ENCODE measurements at regions not wholly inside any gene's neighbourhood (a gene's known extent, or its start where the extent isn't known, plus 50 kb on each side); places are given as distances from the start of the nearest gene placed in this dataset.

DNA sequence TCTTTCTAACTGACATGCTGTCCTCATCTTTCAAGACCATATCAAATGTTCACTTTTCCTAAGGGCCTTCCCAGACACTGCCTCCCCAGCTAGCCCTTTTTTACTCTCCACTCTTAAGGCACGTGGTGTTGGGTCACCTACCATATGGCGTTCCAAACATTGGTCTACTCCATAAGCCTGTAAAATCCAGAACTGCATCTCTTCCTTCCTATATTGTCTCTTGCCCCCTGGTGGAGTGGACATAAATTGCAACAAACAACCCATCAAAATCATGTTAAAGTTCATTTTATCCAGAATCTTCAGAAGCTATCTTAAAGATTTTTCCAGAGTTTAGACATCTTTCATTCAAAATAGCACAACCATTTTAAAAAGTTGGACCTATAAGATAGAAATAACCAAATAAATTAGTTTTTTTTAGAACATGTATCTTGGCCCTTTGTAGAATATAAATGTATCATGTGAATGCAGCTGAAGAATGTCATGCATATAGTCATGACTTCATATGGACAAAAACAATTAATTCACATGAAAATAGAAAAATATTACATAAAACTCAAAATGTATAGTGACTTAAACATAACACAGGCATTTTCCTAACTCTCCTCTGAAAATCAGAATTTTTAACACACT lies 180.6 kb upstream of the CHRM2 start:
- peaks cover 3% of the 10 kb centered on the region for H3K27me3 Mint-ChIP-seq (ENCODE audit: low read depth, poor library complexity)
- DNase-seq, result peak; percentile 13
- no peaks in the 10 kb centered on the region for H3K36me3 Mint-ChIP-seq (ENCODE audit: low read depth)
- TF ChIP-seq, protein P1, sequence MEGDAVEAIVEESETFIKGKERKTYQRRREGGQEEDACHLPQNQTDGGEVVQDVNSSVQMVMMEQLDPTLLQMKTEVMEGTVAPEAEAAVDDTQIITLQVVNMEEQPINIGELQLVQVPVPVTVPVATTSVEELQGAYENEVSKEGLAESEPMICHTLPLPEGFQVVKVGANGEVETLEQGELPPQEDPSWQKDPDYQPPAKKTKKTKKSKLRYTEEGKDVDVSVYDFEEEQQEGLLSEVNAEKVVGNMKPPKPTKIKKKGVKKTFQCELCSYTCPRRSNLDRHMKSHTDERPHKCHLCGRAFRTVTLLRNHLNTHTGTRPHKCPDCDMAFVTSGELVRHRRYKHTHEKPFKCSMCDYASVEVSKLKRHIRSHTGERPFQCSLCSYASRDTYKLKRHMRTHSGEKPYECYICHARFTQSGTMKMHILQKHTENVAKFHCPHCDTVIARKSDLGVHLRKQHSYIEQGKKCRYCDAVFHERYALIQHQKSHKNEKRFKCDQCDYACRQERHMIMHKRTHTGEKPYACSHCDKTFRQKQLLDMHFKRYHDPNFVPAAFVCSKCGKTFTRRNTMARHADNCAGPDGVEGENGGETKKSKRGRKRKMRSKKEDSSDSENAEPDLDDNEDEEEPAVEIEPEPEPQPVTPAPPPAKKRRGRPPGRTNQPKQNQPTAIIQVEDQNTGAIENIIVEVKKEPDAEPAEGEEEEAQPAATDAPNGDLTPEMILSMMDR (IDR thresholded peaks at IDR 0.05), result peak; percentile 54
- H3K4me1 Mint-ChIP-seq, result peaks cover 10% of the 10 kb centered on the region
- no peak overlapping the region for H3K4me3 Mint-ChIP-seq
- H3K9me3 Mint-ChIP-seq, result no peaks in the 10 kb centered on the region
- no peak overlapping the region for H3K27ac Mint-ChIP-seq

DNA sequence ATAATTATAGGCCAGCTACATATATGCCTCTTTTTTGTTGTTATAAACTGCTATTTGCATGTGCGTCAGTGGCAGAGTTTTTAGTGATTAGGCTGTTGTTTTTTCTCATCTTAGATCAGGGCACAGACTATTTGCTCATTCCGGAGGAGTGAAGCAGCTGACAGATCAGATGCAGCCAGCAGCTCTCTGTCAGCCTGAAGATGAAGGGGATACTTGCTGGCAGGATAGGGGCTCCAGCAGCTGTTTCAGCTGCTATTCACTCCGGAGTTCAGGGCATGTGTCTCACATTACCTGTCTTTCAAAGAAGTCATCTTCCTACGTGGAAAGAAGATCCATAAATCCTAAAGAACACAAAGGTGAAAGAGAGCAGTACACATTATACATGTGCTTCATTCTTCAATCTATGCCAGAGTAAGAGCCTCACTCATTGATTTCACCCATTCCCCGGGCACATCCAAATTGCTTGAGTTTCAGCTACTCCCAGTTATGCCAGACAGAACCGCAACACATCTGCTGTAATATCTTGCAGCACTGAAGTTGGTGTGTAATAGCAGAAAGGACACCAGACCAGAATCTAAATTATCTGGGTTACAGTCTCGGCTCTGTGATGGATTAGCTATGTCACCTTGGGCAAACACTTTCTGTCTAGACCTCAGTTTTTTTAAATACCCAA lies 182.8 kb upstream of the CHRM2 start:
- Mint-ChIP-seq H3K27me3 (ENCODE audit: low read depth, poor library complexity) (peaks cover 3% of the 10 kb centered on the region), H3K9me3 (no peaks in the 10 kb centered on the region), H3K36me3 (ENCODE audit: low read depth) (no peaks in the 10 kb centered on the region), H3K27ac (peak overlapping the region; percentile 30), H3K4me1 (peaks cover 10% of the 10 kb centered on the region), H3K4me3 (no peak overlapping the region)
- TF ChIP-seq, protein P1 (IDR thresholded peaks at IDR 0.05), result no peak
- DNase-seq, result peak; percentile 11

DNA sequence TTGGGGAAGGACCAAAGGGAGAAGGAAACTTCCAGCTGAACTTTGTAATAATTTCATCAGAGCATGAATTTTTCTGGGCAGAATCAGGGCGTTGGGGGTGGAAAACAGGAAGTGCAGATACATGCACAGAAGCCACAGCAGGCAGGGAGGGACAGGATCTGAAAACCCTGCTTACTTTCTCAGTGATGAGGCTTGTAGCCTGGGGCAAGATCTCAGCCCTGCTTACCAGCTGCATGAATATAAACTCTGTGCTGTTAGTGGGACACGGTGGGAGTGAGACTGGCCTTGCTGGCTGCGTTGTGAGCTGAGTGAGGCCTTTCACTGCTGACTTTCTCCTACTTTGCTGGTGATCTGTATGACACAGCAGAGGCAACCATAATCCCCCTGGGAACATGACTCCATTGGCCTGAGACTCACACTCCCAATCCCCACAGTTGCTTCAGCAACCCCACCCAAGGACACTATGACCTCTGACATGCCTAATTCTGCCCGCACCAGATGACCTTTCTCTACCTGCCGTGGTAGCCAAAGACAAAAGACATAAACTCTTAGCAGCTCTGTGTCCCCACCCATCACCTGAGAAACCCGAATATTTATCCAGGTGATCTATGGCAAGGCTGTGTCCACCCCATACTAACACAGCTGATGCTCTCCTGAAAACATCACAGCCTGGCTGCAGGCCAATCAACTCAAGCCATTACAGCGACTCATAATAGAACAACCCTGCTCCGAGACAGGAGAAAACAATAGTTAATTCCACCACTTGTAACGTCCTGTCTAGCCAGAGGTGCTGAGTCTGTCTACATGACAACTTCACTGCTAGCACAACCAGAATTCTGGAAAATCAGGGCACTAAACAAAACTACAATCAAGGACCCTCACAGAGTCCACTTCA lies 190.7 kb upstream of the CHRM2 start:
- no peaks in the 10 kb centered on the region for H3K4me1 Mint-ChIP-seq
- peak overlapping the region; percentile 27 for H3K27ac Mint-ChIP-seq
- H3K36me3 Mint-ChIP-seq (ENCODE audit: low read depth), result no peaks in the 10 kb centered on the region
- TF ChIP-seq, protein P1 (IDR thresholded peaks at IDR 0.05), result no peak
- H3K4me3 Mint-ChIP-seq, result no peak overlapping the region
- DNase-seq, result no peak
- no peaks in the 10 kb centered on the region for H3K27me3 Mint-ChIP-seq (ENCODE audit: low read depth, poor library complexity)
- peaks cover 23% of the 10 kb centered on the region for H3K9me3 Mint-ChIP-seq

DNA sequence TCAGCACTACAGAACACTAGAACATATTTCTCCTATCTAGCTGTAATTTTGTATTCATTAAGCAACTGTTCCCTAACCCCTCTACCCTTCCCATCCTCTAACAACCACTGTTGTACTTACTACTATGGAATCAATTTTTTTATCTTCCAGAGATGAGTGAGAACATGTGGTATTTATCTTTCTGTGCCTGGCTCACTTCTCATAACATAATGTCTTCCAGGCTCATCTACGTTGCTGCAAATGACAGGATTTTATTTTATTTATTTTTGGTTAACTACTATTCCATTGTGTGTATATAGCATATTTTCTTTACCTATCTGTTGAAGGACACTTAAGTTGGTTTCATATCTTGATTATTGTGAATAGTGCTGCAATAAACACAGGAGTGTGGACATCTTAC lies 200.9 kb upstream of the CHRM2 start:
- TF ChIP-seq, protein P1 (IDR thresholded peaks at IDR 0.05), result no peak
- peaks cover 17% of the 10 kb centered on the region for H3K9me3 Mint-ChIP-seq
- no peak overlapping the region for H3K27ac Mint-ChIP-seq
- no peaks in the 10 kb centered on the region for H3K36me3 Mint-ChIP-seq (ENCODE audit: low read depth)
- no peak overlapping the region for H3K4me3 Mint-ChIP-seq
- H3K27me3 Mint-ChIP-seq (ENCODE audit: low read depth, poor library complexity), result peaks cover 4% of the 10 kb centered on the region
- DNase-seq, result no peak
- no peaks in the 10 kb centered on the region for H3K4me1 Mint-ChIP-seq

DNA sequence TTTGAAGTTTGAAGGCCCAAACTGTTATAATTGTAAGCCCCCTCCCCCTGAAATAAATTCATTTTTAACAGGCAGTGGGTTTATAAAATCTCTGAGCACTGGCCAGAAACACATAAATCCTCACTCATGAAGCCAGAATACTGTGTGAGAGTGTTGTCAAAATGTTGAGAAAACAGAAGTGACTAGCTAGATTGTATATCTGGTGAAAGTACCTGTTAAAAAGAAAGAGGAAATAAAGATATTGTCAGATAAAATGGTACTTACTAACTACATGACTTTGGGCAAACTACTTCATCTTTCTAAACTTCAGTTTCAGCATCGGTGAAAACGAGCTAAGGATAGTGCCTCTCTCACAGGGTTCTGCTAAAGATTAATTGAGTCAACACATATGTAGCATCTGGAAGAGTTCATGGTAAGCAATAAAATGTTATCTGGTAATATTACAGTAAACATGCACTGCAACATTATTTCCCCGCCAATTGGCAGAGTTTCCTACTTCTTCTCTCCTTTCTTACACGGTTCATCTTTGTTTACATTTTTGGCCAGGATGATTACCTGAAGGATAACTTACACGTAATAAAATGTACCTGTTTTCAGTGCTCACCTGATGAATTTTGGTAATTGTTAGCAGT lies 202.5 kb upstream of the CHRM2 start:
- DNase-seq, result no peak
- H3K4me3 Mint-ChIP-seq, result no peak overlapping the region
- peaks cover 1% of the 10 kb centered on the region for H3K9me3 Mint-ChIP-seq
- H3K4me1 Mint-ChIP-seq, result no peaks in the 10 kb centered on the region
- no peak overlapping the region for H3K27ac Mint-ChIP-seq
- H3K36me3 Mint-ChIP-seq (ENCODE audit: low read depth), result no peaks in the 10 kb centered on the region
- no peaks in the 10 kb centered on the region for H3K27me3 Mint-ChIP-seq (ENCODE audit: low read depth, poor library complexity)
- TF ChIP-seq, protein P1 (IDR thresholded peaks at IDR 0.05), result no peak
